Activated CD4-positive, alpha-beta T cell treated with anti-CD3 and anti-CD28 coated beads, Interleukin-2, amount 50 U/mL, for 48 hours (primary cell): ENCODE measurements at regions not wholly inside any gene's neighbourhood (a gene's known extent, or its start where the extent isn't known, plus 50 kb on each side); places are given as distances from the start of the nearest gene placed in this dataset.
"Not testable (repeated sequence)": the region's sequence is repeated elsewhere in the genome, so short reads cannot be mapped to it uniquely, and the experiment has no call there.

Experiments used
- DNase-seq, 2 experiments: peaks; one replicate each; pipeline ENCODE4 v3.0.0-alpha.2; 2020

DNA sequence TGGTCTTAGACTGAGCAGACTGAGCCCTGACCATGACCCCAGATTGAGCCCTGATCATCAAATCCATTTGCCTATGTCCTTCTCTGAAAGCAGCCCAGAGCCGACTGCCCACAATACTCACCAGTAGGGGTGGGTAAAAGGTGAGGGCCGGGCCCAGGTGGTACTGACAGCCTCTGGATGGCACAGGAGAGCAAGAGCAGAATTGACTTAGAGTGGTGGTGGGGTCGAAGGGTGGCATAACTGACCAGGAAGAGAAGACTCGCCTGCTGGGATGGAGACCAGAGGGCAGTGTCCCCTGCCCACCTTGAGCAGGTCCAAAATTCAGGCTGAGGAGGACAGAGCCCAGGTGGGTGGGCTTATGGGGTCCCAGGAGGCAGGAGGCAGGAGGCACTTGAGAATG, 161.3 kb upstream of the POU3F1 start:
- no peak for DNase-seq

DNA sequence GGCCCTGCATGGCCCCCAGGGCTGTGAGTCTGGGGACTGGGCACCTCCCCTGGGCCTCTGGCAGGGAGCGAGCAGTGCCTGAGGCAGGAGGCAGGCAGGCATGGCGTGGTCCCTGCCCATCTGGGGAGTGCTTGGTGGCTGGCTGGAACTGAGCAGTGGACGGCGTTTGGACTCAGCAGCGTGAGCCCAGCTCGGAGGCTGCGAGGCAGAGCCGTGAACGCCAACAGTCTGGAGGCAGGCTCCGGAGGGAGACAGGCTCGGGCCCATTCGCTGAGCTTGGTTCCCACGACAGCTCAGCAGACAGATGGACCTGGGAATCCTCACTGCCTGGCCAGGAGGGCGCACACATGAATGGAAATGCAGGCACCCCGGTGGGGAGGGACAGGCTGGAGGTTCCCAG, 160.7 kb upstream of the POU3F1 start:
- DNase-seq = no peak

DNA sequence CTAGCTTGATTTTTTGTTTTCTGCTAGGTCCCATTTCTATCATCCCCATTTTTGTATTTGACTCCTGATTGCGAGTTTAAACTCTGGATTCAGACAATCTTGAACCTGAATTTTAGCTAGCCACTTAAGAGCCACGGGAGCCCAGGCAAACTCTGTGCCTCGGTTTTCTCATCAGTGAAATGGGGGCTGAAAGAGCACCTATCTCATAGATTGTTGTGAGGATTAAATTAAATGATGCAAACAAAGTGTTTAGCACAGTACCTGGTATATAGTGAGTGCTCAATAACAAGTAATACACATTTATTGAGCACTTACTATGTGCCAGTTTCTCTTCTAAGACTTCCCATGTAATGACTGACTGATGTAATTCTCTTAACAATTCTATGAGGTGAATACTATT, 158.1 kb upstream of the POU3F1 start:
- DNase-seq = no peak

DNA sequence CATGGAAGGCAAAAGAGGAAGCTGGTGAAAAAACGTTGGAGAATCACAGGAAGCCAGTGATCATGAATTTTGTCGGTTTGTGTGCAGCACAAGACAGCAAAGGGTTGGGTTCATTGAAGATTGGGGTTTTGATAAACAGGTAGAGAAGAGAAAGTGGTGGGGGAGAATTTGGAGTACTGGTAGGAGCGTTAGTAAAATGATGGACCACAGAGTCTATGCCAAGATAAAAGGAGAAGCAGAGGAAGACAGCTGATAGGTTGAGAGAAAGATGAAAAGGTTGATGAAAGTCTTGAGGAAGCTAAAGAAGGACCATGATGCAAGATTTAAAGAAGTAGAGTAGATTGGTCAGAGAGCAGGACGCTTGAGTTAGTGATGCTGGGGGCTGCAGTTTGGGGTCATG, 156.8 kb upstream of the POU3F1 start:
- no peak for DNase-seq

DNA sequence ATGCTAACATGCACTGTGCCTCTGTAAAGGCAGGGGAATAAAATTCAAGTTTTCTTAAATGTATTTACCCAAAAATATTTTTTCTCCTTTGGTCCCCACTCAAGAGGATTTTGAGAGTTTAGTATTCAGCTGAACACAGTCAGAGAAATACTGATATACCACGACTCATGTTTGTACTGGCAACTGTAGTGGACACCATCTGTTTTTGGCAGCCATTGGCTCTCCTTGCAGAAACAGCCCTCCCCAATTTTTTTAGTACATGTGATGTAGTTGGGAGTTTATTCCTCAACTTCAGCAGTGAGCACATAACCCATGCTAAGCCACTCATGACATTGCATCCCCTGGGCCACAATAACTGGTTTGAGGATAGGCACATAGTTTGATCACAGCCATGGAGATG, 154.8 kb upstream of the POU3F1 start:
- no peak for DNase-seq

DNA sequence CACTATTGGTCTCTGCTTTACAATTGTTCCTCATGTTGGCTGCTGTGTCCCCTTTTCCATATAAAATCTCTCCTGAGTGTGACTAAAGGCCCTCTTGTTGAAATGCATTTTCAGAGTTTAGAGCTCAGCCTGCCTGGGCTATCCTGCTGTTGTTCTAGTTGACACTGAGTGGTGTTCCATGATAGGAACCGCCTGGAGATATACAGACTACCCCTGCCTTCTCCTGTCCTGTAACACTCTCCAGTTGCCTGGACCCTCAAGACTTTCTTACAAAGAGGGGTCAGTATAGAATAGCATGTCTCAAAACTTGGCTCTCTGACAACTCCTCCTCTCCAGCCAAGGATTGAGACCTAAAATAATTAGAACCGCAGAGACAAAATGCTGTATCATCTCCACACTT, 152.0 kb upstream of the POU3F1 start:
- no peak for DNase-seq

DNA sequence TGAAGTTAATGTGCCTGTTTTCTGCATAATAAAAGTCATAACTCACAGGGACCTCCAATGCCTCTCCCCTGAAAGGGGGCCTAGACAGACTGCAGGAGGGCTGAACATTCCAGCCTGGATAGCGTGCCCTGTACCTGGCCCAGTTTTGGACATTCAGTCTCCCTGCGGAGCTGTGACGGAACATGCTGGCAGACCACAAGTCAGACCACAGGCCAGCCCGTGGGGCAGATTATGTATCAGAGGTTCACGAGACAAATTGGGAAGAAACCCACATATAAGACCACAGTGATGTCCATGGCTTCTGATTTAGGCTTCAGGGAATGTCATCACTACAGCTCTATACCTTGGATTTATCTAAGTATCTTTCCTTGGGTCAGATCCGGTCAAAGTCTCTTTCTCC, 151.5 kb upstream of the POU3F1 start:
- DNase-seq = no peak

DNA sequence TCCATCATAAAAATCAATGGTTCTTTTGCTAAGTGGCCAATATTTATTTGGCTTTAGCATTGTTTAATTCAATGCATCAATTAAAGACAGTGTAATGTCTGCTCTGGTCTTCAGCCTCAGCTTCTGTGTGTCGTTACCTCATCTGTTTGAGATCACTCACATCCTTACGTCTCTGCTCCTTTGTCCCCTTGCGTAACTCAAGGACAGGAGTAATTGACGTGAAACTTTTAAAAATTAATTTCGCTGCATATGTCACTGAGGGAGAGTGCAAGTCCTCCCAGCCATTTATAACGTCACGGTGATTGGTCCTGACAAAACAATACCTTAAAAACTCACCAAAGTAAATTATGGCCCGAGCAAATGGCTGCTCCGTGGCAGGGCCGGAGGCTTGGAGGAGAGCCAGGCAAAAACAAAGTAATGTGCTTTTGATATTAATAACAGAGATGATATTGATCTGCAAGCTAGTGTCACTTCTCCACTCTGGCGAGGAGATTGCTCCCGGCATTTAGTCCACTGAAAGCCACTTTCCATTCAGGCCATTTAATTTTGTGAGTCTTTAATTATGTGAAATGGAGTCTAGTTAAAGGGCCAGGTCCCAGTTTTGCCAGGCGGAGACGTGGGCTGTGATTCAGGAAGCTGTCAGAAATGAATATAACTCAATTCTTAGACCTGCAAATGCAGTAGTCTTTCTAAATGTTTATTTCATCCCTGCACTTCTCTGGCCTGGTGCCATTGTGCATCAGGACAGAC, 150.9 kb upstream of the POU3F1 start:
- no peak for DNase-seq

DNA sequence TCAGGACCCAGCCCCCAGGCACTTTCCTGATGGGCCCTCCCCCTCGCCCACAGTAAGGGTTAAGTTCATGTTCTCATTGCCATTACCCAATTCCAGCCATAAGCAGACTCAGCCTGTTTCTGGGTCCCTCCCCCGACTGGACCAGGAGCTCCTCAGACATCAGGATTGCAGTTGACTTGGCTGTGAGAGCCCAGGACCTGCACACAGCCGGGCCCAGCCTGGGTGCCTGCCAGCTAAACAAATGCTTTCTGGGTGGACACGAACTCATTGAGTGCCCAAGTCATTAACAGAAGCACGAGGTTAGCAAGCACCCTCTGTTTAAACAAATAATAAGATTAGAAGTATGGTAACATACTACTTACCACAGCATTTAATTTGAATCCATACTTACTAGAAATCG, 147.9 kb upstream of the POU3F1 start:
- DNase-seq = no peak

DNA sequence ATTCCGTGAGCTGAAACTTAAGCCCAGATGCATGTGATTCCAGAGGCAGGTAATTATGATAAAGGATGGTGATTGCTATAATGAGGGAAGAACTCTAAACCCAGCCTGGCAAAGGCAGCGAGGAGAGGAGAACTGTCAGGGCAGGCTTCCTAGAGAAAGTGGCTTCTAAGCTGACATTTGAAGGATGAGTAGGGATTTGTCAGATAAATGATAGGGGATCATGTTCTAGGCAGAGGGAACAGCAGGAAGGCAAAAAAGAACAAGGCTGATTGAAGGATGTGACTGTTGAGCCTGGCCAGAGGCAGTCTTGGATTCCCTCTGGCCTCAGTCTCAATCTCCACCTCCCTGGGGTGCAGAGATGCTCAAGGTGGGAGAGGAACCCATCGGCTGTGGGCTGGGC, 146.4 kb upstream of the POU3F1 start:
- DNase-seq = no peak

DNA sequence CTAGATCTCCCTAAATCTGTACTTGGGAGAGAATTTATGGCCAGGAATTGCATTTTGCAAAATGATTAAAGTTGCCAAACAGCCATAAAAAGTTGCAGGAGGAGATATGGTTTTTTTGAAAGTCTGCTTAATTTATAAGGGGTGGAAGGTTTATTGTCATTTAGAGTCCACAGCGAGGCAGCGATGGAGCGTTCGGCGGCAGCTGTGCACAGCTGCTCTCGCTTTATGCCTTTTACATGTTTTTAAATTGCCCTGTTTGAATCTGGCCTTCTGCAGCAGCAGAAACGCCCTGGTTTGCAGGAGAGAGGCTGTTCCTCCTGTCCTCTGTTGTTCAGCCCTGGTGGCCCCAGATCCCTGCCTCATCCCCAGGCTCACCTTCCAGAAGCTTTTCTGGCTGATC, 144.9 kb upstream of the POU3F1 start:
- no peak for DNase-seq

DNA sequence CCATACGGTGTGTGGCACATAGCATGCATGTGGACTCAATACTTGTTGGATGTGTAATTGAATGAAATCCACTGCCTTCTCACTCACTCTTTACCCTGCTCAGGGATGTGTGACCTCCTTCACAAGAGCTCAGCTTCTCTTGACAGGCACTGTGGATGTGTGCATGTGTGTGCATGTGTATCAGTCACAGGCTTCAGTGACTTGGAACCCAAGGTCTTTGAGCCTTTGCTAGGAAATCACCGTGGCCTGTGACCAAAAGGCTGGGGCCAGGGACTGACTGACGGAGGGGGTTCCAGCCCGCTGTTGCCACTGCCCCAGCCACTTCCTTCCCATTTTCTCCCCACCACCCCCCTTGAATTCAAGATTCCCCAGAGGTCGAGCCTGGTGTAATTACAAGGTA, 144.4 kb upstream of the POU3F1 start:
- no peak for DNase-seq

DNA sequence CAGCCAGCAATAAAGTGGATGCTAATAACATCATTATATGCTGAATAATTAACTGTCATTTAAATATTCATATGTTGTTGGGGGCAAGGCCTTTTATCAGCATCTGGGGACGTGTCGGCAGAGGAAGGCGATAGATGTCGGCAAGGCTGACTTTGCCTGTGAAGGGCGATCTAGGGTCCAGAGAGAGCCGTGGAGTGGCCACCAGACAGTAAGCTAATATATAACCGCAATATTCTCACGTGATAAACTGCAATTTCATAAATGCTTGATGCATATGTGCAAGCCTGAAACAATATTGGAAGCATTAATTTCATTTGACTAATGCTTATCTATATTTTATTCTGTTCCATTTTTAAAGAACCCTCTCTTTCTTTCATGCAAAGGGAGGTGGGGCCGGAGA, 141.0 kb upstream of the POU3F1 start:
- no peak for DNase-seq

DNA sequence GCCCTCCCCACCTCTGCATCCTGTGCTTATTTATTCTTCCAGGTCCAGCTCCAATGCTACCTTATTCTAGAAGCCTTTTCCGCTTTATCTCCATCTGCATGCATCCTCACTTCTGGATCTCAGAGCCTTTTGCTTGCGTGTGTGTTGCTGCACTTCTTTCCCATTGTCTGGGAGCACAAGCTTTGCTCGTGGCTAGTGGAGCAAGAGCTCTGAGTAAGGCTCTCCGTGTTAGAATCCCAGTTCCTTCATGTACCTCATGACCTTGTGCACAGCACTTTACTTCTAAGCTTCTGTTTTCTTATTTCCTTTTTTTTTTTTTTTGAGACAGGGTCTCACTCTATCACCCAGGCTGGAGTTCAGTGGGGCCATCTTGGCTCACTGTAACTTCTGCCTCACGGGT, 140.0 kb upstream of the POU3F1 start:
- no peak for DNase-seq

DNA sequence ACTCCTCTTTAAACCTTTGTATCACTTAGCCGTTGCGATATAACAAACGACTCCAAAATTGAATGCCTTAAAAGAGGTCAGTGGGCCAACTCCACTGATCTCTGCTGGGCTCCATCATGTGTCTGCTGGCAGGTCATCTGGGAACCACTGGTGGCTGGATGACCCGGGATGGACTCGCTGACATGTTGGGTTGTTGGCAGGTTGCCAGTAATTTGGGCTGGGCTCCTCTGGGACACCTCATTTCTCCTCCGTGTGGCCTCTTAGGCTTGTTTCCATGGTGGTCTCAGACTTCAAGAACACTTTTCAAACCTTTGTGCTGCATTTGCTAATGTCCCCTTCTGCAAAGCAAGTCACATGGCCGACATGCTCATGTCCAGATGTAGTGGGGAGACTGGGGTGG, 139.3 kb upstream of the POU3F1 start:
- no peak for DNase-seq

DNA sequence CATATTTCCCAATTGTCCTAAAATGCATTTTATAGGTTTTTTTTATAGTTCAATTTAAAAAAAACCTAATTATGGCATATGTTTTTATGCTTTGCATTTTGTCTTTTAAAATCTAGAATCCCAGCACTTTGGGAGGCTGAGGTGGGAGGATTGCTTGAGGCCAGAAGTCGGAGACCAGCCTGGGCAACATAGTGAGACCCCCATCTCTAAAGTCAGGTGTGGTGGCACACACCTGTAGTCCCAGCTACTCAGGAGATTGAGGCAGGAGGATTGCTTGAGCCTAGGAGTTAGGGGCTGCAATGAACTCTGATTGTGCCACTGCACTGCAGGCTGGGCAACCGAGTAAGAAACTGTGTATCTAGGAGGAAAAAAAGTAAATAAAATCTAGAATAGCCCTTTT, 137.2 kb upstream of the POU3F1 start:
- DNase-seq = no peak

DNA sequence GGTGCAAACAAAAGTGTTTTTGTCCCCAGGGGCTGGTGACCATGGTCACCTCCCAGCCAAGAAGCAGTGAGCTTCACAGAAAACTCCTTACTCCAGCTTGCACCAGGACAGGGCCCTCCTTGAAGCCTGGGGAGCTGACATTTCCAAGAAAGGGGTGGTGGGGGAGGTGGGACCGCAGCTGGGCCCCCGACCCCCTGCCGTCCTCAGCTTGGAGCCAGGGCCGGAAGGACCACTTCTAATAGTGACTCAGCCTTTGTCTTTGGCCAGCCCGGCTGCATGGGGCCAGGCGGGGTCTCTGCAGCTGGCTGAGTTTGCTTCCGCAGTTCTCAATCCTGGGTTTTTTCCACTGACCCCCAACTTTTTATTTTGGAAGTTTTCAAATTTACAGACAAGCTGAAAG, 136.5 kb upstream of the POU3F1 start:
- DNase-seq = no peak

DNA sequence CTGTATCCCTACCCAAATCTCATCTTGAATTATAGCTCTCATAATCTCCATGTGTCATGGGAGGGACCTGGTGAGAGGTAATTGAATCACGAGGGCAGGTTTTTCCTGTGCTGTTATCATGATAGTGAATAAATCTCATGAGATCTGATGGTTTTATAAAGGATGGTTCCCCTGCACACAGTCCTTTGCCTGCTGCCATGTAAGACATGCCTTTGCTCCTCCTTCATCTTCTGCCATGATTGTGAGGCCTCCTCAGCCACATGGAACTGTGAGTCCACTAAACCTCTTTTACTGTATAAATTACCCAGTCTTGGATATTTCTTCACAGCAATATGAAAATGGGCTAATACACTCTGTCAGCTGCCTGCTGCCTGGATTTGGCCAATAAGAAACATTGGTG, 133.8 kb upstream of the POU3F1 start:
- not testable (repeated sequence) for DNase-seq

DNA sequence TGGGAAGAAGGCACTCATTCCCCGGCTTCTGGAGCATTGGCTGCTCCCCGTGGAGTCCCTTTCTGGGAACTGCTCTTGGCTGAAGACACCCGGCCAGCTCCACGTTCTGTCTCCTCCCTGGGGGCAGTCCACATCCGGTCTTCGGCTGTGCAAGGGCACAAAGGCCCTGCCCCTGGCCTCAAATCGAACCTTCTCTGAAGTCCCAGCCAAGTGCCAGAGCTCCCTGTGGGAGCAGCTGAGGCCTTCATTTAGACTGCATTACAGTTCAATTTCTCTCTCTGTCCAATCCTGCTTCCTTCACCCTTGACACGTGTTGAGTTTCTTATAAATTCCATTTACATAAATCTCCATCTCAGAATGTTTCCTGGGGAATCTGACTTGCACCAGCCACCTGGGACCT, 132.9 kb upstream of the POU3F1 start:
- DNase-seq = no peak

DNA sequence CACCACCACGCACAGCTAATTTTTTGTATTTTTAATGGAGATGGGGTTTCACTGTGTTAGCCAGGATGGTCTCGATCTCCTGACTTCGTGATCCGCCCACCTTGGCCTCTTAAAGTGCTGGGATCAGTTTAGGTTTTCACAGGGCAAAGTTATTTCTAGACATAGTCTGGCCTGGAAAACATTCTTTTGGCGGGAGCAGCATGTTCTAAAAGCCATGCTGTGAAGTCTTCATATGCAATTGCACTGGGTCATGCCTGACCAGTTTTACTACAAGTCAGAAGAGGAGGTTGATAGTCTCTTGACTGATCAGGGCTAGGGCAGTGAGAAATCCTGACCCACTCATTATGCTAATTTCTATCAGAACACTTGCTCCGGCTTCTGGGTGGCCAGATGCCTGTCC, 131.6 kb upstream of the POU3F1 start:
- no peak for DNase-seq

DNA sequence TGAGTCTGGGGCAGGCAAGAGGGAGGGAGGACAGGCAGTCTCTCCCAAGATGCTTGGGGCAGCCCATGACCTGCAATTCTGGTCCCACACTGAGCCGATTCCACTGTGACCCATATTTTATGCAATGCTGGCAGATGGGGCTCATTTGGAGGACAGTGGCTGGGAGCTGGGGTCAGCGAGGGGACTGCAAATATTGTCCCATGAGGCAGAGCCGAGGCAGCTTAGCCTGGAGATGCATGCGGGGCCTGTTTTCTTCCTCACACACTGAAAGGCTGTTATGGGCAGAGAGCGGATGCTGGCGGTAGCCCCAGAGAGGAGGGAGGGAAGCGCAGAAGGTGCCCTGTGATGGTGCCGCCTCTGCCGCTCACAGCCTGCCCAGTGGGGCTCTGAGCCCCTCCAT, 128.5 kb upstream of the POU3F1 start:
- no peak for DNase-seq

DNA sequence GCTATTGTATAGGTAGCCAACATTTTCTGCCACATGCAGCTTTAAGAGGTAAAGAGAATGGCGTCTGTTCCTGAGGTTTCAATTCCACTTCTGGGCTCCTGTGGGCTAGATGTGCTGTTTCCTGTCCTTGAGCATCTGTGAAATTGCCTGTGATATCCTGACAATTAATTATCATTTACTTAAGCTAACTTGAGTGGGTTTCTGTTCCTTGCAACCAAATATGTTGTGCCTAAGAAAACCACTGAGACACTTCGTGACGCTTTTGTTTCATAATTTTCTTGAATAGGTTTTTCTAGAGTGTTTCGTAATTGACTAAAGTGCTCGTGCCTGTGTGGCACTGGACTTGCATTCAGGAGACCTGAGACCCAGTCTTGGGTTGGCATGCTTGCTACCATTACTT, 127.3 kb upstream of the POU3F1 start:
- DNase-seq = no peak

DNA sequence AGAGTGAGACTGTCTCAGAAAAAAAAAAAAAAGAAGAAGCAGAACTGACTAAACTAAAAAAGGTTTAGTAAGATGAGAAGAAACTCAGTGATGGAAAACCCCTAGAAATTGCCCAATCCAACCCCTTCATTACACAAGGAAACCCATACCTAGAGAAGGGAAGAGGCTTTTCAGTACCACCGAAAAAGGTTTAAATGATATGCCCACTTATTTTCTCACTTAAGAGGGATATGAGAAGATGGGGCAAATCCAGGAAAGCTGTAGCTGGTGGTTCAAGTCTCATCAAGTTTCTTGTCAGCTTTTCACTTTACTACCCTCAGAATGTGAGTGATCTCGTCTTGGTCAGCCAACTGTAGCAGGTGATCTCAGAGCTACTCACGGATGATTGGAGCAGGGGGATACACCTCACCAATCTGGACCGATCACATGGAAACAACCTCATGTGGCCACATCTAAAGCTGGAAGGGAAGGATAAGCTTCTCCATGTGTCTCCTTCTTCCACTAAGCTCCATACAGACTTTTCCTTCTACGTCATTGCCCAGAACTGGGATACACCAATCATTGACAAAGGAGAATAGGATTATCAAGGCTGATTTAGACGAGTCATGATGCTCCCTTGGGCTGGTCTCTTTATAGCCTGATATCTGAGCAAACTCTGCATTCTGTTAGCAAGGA, 126.7 kb upstream of the POU3F1 start:
- DNase-seq = no peak

DNA sequence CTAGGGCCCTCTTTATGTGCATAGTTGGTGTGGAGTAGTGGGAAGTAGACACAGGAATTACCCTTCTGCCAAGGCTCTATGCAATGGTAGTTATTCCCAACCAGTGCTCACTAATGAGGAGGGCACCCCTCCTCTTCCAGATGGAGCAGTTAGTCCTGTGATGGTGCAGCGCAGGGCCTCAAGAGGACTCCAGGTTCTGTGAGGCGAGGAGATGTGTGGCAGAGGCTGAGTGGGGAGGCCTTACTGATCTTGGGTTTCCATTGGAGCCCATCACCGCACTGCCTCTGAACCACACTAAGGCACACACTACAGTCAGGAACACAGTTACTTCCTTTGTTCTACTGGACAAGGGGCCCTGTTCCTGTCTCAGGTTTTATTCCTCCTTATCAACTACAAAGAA, 122.5 kb upstream of the POU3F1 start:
- no peak for DNase-seq

DNA sequence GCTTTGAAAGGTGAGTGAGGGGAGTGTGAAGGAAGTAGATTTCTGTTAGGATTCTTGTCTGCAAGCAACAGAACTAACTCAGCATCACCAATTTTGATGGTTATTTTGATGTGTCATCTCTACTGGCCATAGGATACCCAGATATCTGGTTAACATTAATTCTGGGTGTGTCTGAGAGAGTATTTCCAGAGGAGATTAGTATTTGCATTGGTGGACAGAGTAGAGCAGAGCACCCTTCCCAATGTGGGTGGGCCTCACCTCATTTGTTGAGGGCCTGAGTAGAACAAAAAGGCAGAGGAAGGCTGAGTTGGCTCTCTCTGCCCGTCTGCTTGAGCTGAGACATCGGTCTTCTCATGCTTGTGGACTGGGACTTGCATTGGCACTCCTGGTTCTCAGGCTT, 121.8 kb upstream of the POU3F1 start:
- DNase-seq = no peak
